ENCODE measurements at regions not wholly inside any gene's neighbourhood (a gene's known extent, or its start where the extent isn't known, plus 50 kb on each side); places are given as distances from the start of the nearest gene placed in this dataset.

- TF ChIP-seq CTCF (IDR thresholded peaks at IDR 0.05) (no peak), ZFX (IDR thresholded peaks at IDR 0.05; ENCODE audit: borderline replicate concordance) (no peak)
Observed at GRCh38 chr11:133778161-133778560, 67.2 kb downstream of the SPATA19 start.
